Epithelial cell of proximal tubule (primary cell): ENCODE measurements at regions not wholly inside any gene's neighbourhood (a gene's known extent, or its start where the extent isn't known, plus 50 kb on each side); places are given as distances from the start of the nearest gene placed in this dataset.

Source experiments
- DNase-seq: peaks from one replicate; pipeline ENCODE4 v3.0.0-alpha.2; 2011; ENCODE audit warnings: low read depth
- H3K4me3 ChIP-seq: 2 replicates; pipeline ENCODE4 v1.5.1; 2011; ENCODE audit warnings: low read depth, mild to moderate bottlenecking, low read length
- CTCF ChIP-seq: conservative IDR thresholded peaks from 2 replicates; pipeline ENCODE4 v1.5.1; 2012; ENCODE audit warnings: low read depth, mild to moderate bottlenecking, low read length

- TF ChIP-seq CTCF = no peak
- DNase-seq = no peak
- no peak overlapping the region for H3K4me3 ChIP-seq
Observed at GRCh38 chr6:148221196-148221979, 121.2 kb upstream of the SASH1 start.

- no peak overlapping the region for H3K4me3 ChIP-seq
- no peak for DNase-seq
- TF ChIP-seq CTCF = no peak
Observed at GRCh38 chr6:148222376-148222775, 120.3 kb upstream of the SASH1 start.

- DNase-seq = no peak
- no peak overlapping the region for H3K4me3 ChIP-seq
- TF ChIP-seq CTCF = no peak
Observed at GRCh38 chr6:148222846-148223245, 119.8 kb upstream of the SASH1 start.

GRCh38 chr6:148223424-148223842 lies 119.2 kb upstream of the SASH1 start:
- TF ChIP-seq CTCF = no peak
- DNase-seq = no peak
- no peak overlapping the region for H3K4me3 ChIP-seq

- DNase-seq = no peak
- H3K4me3 ChIP-seq = no peak overlapping the region
- no peak for TF ChIP-seq CTCF
Observed at GRCh38 chr6:148225871-148226270, 116.8 kb upstream of the SASH1 start.

GRCh38 chr6:148226284-148226683 lies 116.4 kb upstream of the SASH1 start:
- H3K4me3 ChIP-seq = no peak overlapping the region
- no peak for TF ChIP-seq CTCF
- DNase-seq = no peak

- DNase-seq = peak; percentile 60
- no peak for TF ChIP-seq CTCF
- H3K4me3 ChIP-seq = no peak overlapping the region
Observed at GRCh38 chr6:148231572-148231971, 111.1 kb upstream of the SASH1 start.
